ENCODE measurements at regions not wholly inside any gene's neighbourhood (a gene's known extent, or its start where the extent isn't known, plus 50 kb on each side); places are given as distances from the start of the nearest gene placed in this dataset.

- Histone ChIP-seq H3K36me3 (ENCODE audit: insufficient read depth) (no peaks in the 10 kb centered on the region), H3K27me3 (ENCODE audit: insufficient read depth, low read depth) (no peaks in the 10 kb centered on the region), H3K4me3 (IDR thresholded peaks at IDR 0.05; ENCODE audit: insufficient read depth, low read depth, low read length) (no peak overlapping the region), H3K4me1 (ENCODE audit: low read depth, poor library complexity, severe bottlenecking) (no peaks in the 10 kb centered on the region), H3K27ac (no peak overlapping the region), H4K20me1 (ENCODE audit: insufficient read depth) (no peaks in the 10 kb centered on the region), H3K79me2 (ENCODE audit: insufficient read depth, low read depth) (no peaks in the 10 kb centered on the region), H3K9ac (no peak overlapping the region), H2AFZ (ENCODE audit: low read depth) (no peak overlapping the region), H3K4me2 (no peak overlapping the region)
- TF ChIP-seq CTCF (conservative IDR thresholded peaks at IDR 0.05; ENCODE audit: low read depth, low read length): no peak
Observed at GRCh38 chr22:34903416-34903815, 162.5 kb upstream of the ISX start.

GRCh38 chr22:34904486-34904885 is 161.5 kb upstream of the ISX start:
- Histone ChIP-seq H3K36me3 (ENCODE audit: insufficient read depth) (no peaks in the 10 kb centered on the region), H4K20me1 (ENCODE audit: insufficient read depth) (no peaks in the 10 kb centered on the region), H3K79me2 (ENCODE audit: insufficient read depth, low read depth) (no peaks in the 10 kb centered on the region), H3K27ac (no peak overlapping the region), H2AFZ (ENCODE audit: low read depth) (no peak overlapping the region), H3K4me3 (IDR thresholded peaks at IDR 0.05; ENCODE audit: insufficient read depth, low read depth, low read length) (no peak overlapping the region), H3K4me2 (no peak overlapping the region), H3K27me3 (ENCODE audit: insufficient read depth, low read depth) (no peaks in the 10 kb centered on the region), H3K9ac (no peak overlapping the region), H3K4me1 (ENCODE audit: low read depth, poor library complexity, severe bottlenecking) (no peaks in the 10 kb centered on the region)
- TF ChIP-seq CTCF (conservative IDR thresholded peaks at IDR 0.05; ENCODE audit: low read depth, low read length): no peak

GRCh38 chr22:34913826-34914225 is 152.1 kb upstream of the ISX start:
- Histone ChIP-seq H3K4me3 (IDR thresholded peaks at IDR 0.05; ENCODE audit: insufficient read depth, low read depth, low read length) (no peak overlapping the region), H3K27me3 (ENCODE audit: insufficient read depth, low read depth) (no peaks in the 10 kb centered on the region), H3K4me1 (ENCODE audit: low read depth, poor library complexity, severe bottlenecking) (no peaks in the 10 kb centered on the region), H3K79me2 (ENCODE audit: insufficient read depth, low read depth) (no peaks in the 10 kb centered on the region), H2AFZ (ENCODE audit: low read depth) (no peak overlapping the region), H3K36me3 (ENCODE audit: insufficient read depth) (no peaks in the 10 kb centered on the region), H3K4me2 (no peak overlapping the region), H4K20me1 (ENCODE audit: insufficient read depth) (no peaks in the 10 kb centered on the region), H3K9ac (no peak overlapping the region), H3K27ac (no peak overlapping the region)
- no peak for TF ChIP-seq CTCF (conservative IDR thresholded peaks at IDR 0.05; ENCODE audit: low read depth, low read length)

GRCh38 chr22:34914846-34915245 is 151.1 kb upstream of the ISX start:
- Histone ChIP-seq H3K27ac (no peak overlapping the region), H3K4me2 (no peak overlapping the region), H3K9ac (no peak overlapping the region), H3K4me1 (ENCODE audit: low read depth, poor library complexity, severe bottlenecking) (no peaks in the 10 kb centered on the region), H2AFZ (ENCODE audit: low read depth) (no peak overlapping the region), H3K27me3 (ENCODE audit: insufficient read depth, low read depth) (no peaks in the 10 kb centered on the region), H3K36me3 (ENCODE audit: insufficient read depth) (no peaks in the 10 kb centered on the region), H4K20me1 (ENCODE audit: insufficient read depth) (no peaks in the 10 kb centered on the region), H3K4me3 (IDR thresholded peaks at IDR 0.05; ENCODE audit: insufficient read depth, low read depth, low read length) (no peak overlapping the region), H3K79me2 (ENCODE audit: insufficient read depth, low read depth) (no peaks in the 10 kb centered on the region)
- TF ChIP-seq CTCF (conservative IDR thresholded peaks at IDR 0.05; ENCODE audit: low read depth, low read length): no peak

- no peaks in the 10 kb centered on the region for H4K20me1 ChIP-seq (ENCODE audit: insufficient read depth)
- H3K79me2 ChIP-seq (ENCODE audit: insufficient read depth, low read depth): no peaks in the 10 kb centered on the region
- H2AFZ ChIP-seq (ENCODE audit: low read depth): no peak overlapping the region
- H3K27ac ChIP-seq: no peak overlapping the region
- TF ChIP-seq CTCF (conservative IDR thresholded peaks at IDR 0.05; ENCODE audit: low read depth, low read length): no peak
- no peaks in the 10 kb centered on the region for H3K4me1 ChIP-seq (ENCODE audit: low read depth, poor library complexity, severe bottlenecking)
- no peak overlapping the region for H3K9ac ChIP-seq
- H3K27me3 ChIP-seq (ENCODE audit: insufficient read depth, low read depth): no peaks in the 10 kb centered on the region
- no peak overlapping the region for H3K4me3 ChIP-seq (IDR thresholded peaks at IDR 0.05; ENCODE audit: insufficient read depth, low read depth, low read length)
- H3K36me3 ChIP-seq (ENCODE audit: insufficient read depth): no peaks in the 10 kb centered on the region
- no peak overlapping the region for H3K4me2 ChIP-seq
Observed at GRCh38 chr22:34917239-34917638, 148.7 kb upstream of the ISX start.

Data from KMS-11 (cell line).